ENCODE measurements at regions not wholly inside any gene's neighbourhood (a gene's known extent, or its start where the extent isn't known, plus 50 kb on each side); places are given as distances from the start of the nearest gene placed in this dataset.

DNA sequence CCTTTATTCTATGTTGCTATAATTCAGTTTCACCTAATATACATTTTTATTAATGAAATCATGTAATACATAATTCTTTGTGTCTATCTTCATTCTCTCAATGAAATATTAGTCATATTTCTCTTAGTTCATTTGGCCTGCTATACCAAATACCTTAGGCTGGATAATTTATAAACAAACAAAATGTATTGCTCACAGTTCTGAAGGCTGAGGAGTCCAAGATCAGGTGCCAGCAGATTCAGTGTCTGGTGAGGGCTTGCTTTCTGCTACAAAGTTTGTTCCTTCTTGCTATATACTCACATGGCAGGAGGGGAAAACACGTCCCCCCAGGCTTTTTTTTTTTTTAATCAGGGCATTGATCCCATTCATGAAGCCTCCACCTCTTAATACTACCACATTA is 143.4 kb upstream of the GRB10 start:
- no peak overlapping the region for H2AFZ ChIP-seq (ENCODE audit: low read depth, low read length, poor library complexity, severe bottlenecking)
- no peak overlapping the region for H3K4me2 ChIP-seq (ENCODE audit: low read length)
- ChIA-PET RAD21 (ENCODE audit: low non-redundant PET in 1 of 2, low total read pairs in 2 of 2, uncharacterized antibody in 2 of 2, unreplicated experiment in 2 of 2) (no interaction called here), CTCF (no interaction called here), POLR2A (no interaction called here)
- H3K9ac ChIP-seq (ENCODE audit: low read length), result no peak overlapping the region
- BruUV-seq (replicated peaks), result no TSS peak
- DNase-seq (ENCODE audit: low read depth, low spot score), result no peak
- H3K4me3 ChIP-seq (replicated peaks in 1 of 2; ENCODE audit: low read depth in 1 of 2, low read length in 2 of 2), result no peak overlapping the region
- TF ChIP-seq SP1 (IDR thresholded peaks at IDR 0.05; ENCODE audit: low read depth), result no peak
- TF ChIP-seq, protein P1, sequence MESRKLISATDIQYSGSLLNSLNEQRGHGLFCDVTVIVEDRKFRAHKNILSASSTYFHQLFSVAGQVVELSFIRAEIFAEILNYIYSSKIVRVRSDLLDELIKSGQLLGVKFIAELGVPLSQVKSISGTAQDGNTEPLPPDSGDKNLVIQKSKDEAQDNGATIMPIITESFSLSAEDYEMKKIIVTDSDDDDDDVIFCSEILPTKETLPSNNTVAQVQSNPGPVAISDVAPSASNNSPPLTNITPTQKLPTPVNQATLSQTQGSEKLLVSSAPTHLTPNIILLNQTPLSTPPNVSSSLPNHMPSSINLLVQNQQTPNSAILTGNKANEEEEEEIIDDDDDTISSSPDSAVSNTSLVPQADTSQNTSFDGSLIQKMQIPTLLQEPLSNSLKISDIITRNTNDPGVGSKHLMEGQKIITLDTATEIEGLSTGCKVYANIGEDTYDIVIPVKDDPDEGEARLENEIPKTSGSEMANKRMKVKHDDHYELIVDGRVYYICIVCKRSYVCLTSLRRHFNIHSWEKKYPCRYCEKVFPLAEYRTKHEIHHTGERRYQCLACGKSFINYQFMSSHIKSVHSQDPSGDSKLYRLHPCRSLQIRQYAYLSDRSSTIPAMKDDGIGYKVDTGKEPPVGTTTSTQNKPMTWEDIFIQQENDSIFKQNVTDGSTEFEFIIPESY (IDR thresholded peaks at IDR 0.05; ENCODE audit: extremely low read depth, insufficient replicate concordance, low read length), result no peak
- no peak for TF ChIP-seq ELF1 (IDR thresholded peaks at IDR 0.05; ENCODE audit: borderline replicate concordance, low read depth)
- TF ChIP-seq CBX3 (IDR thresholded peaks at IDR 0.05; ENCODE audit: low read depth), result no peak
- TF ChIP-seq, protein P2, sequence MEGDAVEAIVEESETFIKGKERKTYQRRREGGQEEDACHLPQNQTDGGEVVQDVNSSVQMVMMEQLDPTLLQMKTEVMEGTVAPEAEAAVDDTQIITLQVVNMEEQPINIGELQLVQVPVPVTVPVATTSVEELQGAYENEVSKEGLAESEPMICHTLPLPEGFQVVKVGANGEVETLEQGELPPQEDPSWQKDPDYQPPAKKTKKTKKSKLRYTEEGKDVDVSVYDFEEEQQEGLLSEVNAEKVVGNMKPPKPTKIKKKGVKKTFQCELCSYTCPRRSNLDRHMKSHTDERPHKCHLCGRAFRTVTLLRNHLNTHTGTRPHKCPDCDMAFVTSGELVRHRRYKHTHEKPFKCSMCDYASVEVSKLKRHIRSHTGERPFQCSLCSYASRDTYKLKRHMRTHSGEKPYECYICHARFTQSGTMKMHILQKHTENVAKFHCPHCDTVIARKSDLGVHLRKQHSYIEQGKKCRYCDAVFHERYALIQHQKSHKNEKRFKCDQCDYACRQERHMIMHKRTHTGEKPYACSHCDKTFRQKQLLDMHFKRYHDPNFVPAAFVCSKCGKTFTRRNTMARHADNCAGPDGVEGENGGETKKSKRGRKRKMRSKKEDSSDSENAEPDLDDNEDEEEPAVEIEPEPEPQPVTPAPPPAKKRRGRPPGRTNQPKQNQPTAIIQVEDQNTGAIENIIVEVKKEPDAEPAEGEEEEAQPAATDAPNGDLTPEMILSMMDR (IDR thresholded peaks at IDR 0.05 in 2 of 3, conservative IDR thresholded peaks at IDR 0.05 in 1 of 3; ENCODE audit: borderline replicate concordance in 1 of 3, insufficient read depth in 1 of 3, low read depth in 2 of 3, low read length in 2 of 3), result no peak
- no peak for TF ChIP-seq RAD21 (IDR thresholded peaks at IDR 0.05; ENCODE audit: low read depth)
- no peak for TF ChIP-seq EZH2 (IDR thresholded peaks at IDR 0.05)
- no peak for TF ChIP-seq YY1 (IDR thresholded peaks at IDR 0.05; ENCODE audit: extremely low read depth, insufficient replicate concordance, low read depth, low read length)
- no peak for TF ChIP-seq ZFX (IDR thresholded peaks at IDR 0.05)
- TF ChIP-seq SIN3A (IDR thresholded peaks at IDR 0.05; ENCODE audit: low read depth), result no peak
- TF ChIP-seq EZH2phosphoT487 (IDR thresholded peaks at IDR 0.05; ENCODE audit: borderline replicate concordance), result no peak
- no peak for TF ChIP-seq CEBPB (IDR thresholded peaks at IDR 0.05; ENCODE audit: low read depth)
- no peak for TF ChIP-seq POLR2A (IDR thresholded peaks at IDR 0.05; ENCODE audit: borderline replicate concordance, extremely low read depth, insufficient read depth, insufficient read length)
- no peak for TF ChIP-seq FOSL1 (IDR thresholded peaks at IDR 0.05; ENCODE audit: low read depth)
- intact Hi-C loops (cut with micrococcal nuclease), result no loop called here
- H4K20me1 ChIP-seq (ENCODE audit: insufficient read depth), result no peaks in the 10 kb centered on the region
- ATAC-seq, result no peak
- H3K79me2 ChIP-seq (ENCODE audit: insufficient read depth, low read length), result no peaks in the 10 kb centered on the region
- H3K9me3 ChIP-seq (ENCODE audit: control insufficient read depth in 1 of 2, insufficient read depth in 1 of 2, low read depth in 1 of 2, low read length in 2 of 2), result no peaks in the 10 kb centered on the region
- H3K9me2 ChIP-seq (ENCODE audit: insufficient read depth), result no peaks in the 10 kb centered on the region
- no peaks in the 10 kb centered on the region for H3K36me3 ChIP-seq (ENCODE audit: control insufficient read depth in 1 of 2, insufficient read depth in 2 of 2, low read length in 2 of 2)
- peaks cover 5% of the 10 kb centered on the region in 2 experiments; a peak in 2 of 4 replicates for H3K4me1 ChIP-seq (ENCODE audit: control insufficient read depth in 1 of 2, insufficient read depth in 2 of 2, low read length in 2 of 2)
- no peaks in the 10 kb centered on the region for H3K27me3 ChIP-seq (ENCODE audit: insufficient read depth, low read length)
- H3K27ac ChIP-seq (ENCODE audit: low read depth, low read length), result no peak overlapping the region
